ENCODE measurements at regions not wholly inside any gene's neighbourhood (a gene's known extent, or its start where the extent isn't known, plus 50 kb on each side); places are given as distances from the start of the nearest gene placed in this dataset.

DNA sequence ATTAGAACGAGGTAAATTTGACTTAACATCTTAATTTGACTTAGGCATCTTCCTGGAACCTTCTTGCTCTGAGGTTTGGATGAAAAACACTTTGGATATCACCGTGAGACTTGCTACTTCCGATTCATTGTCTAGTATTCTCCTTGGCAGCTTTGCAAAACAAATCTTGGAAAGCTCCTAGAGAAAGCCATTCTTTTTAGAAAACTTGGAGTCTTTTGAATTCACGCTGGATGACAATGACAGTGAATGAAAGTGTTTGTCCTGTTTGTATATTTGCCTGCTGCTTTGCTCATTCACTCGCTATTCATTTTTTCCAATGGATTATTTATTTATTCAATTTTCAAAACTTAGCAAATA is 222.1 kb upstream of the HMGA2 start:
- intact Hi-C loops (cut with DNase I), result no loop called here
- Histone ChIP-seq H3K4me3 (no peak overlapping the region), H3K27ac (no peak overlapping the region), H3K4me1 (no peaks in the 10 kb centered on the region), H3K36me3 (no peaks in the 10 kb centered on the region), H3K27me3 (no peaks in the 10 kb centered on the region), H3K9me3 (no peaks in the 10 kb centered on the region)
- WGBS (ENCODE audit: insufficient coverage, low coverage, low lambda C conversion rate, missing lambda C conversion rate), result 20% methylated on average over 5 of the region's 5 CpGs
- ATAC-seq, result no peak
- DNase-seq, result no peak
- TF ChIP-seq POLR2A (IDR thresholded peaks at IDR 0.05), result no peak
- TF ChIP-seq, protein P1, sequence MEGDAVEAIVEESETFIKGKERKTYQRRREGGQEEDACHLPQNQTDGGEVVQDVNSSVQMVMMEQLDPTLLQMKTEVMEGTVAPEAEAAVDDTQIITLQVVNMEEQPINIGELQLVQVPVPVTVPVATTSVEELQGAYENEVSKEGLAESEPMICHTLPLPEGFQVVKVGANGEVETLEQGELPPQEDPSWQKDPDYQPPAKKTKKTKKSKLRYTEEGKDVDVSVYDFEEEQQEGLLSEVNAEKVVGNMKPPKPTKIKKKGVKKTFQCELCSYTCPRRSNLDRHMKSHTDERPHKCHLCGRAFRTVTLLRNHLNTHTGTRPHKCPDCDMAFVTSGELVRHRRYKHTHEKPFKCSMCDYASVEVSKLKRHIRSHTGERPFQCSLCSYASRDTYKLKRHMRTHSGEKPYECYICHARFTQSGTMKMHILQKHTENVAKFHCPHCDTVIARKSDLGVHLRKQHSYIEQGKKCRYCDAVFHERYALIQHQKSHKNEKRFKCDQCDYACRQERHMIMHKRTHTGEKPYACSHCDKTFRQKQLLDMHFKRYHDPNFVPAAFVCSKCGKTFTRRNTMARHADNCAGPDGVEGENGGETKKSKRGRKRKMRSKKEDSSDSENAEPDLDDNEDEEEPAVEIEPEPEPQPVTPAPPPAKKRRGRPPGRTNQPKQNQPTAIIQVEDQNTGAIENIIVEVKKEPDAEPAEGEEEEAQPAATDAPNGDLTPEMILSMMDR (IDR thresholded peaks at IDR 0.05), result no peak

DNA sequence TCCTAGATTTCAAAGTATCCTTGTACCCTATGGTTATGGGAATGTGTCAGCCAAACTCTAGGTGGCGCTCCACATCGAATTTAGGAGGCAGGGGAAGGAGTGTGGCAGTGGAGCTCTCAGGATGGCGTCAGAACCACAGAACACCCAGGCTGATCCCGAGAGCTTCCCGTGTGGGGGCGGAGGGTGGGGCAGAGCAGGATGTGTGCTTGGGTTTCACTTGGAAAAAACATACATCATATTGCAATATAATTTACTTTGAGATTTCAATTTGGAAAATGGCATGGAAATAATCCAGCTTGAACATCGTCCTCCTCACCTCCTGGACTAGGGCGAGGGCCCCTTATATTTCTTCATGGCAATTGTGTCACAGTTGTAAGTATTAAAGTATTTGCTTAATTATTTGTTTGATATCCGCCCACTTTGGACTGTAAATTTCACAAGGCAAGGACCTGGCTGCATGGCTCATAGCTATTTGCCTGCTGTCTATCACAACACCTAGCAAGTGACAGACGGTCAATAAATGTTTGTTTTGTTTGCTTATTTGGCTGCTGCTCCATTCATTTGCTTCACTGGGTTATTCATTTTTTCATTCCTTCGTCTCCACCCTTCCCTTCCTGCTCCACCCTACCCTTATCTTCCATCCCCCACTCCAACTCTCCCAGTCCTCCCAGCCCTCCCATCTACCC is 221.5 kb upstream of the HMGA2 start:
- H3K27ac ChIP-seq, result no peak overlapping the region
- H3K27me3 ChIP-seq, result no peaks in the 10 kb centered on the region
- 9% methylated on average over 11 of the region's 11 CpGs for WGBS (ENCODE audit: insufficient coverage, low coverage, low lambda C conversion rate, missing lambda C conversion rate)
- H3K4me1 ChIP-seq, result no peaks in the 10 kb centered on the region
- no peaks in the 10 kb centered on the region for H3K9me3 ChIP-seq
- intact Hi-C loops (cut with DNase I), result no loop called here
- ATAC-seq (peak; percentile 88 to 97 (median 94)), DNase-seq (peak; percentile 63 to 64 (median 63))
- H3K4me3 ChIP-seq, result no peak overlapping the region
- TF ChIP-seq, protein P1 (IDR thresholded peaks at IDR 0.05), result peak; percentile 39 to 69 (median 58)
- TF ChIP-seq POLR2A (IDR thresholded peaks at IDR 0.05), result no peak
- no peaks in the 10 kb centered on the region for H3K36me3 ChIP-seq

DNA sequence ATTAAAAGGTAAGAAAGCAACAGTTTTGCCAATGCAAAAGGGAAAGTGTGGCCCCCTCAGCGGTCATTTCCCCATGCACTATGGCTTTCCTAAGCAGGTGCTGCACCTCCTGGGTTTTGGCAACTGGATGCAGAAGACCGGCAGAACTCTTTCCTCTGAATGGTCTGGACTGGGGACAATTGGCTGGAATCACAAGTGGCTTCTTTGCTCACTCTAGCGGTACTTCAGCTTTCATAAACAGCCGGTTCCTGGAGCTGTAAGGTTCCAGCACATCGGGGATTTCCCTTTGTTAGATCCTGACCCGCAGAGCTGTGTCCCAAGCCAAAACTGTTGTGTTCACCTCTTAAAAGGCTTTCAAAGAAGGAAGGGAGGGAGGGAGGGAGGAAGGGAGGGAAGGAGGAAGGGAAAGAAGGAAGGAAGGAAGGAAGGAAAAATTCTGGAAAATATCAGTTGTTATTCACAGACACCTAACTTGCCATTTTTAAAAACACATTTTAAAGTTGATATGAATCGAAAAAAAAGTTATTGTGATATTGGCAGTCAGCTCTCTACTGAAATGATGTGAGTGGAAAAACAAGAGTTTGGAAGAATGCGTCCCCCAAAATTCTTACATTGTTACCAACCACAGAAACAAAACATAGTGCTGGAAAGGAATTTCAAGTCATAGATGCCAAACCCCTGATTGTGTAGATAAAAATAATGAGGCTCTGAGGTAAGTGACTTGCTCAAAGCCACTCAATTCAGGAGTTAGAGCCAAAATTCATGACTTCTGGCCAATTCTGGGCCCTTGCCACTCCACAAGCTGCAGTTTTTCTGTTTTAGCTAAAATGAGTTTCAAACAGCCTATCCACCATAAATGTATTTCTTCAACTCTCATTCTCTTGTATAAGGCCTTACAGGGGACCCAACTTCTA is 220.6 kb upstream of the HMGA2 start:
- no peaks in the 10 kb centered on the region for H3K9me3 ChIP-seq
- 26% methylated on average over 7 of the region's 8 CpGs for WGBS (ENCODE audit: insufficient coverage, low coverage, low lambda C conversion rate, missing lambda C conversion rate)
- no peak overlapping the region for H3K27ac ChIP-seq
- H3K27me3 ChIP-seq, result no peaks in the 10 kb centered on the region
- no peak for DNase-seq
- TF ChIP-seq, protein P1 (IDR thresholded peaks at IDR 0.05), result no peak
- TF ChIP-seq POLR2A (IDR thresholded peaks at IDR 0.05), result no peak
- H3K4me1 ChIP-seq, result no peaks in the 10 kb centered on the region
- intact Hi-C loops (cut with DNase I), result no loop called here
- no peak overlapping the region for H3K4me3 ChIP-seq
- ATAC-seq, result peak; percentile 27 to 64 (median 40)
- no peaks in the 10 kb centered on the region for H3K36me3 ChIP-seq

DNA sequence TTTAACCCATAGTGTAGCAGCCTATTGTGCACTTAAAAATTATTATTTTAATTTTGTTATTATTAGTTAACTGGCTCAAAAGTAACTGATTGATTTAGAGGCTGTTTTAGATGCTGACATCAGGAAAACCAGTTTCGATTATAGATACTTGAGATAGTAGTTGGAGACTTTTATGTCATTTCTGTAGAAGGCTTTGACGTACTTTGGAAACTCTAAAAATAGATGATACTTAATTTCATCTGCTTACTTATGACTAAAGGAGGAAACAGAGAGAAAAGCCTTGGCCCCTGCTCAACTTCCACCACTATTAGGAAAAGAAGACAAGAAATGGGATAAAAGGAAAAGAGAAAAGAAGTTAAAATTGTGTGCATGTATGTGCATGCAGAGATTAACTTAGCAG is 219.3 kb upstream of the HMGA2 start:
- 51% methylated on average over 2 of the region's 2 CpGs for WGBS (ENCODE audit: insufficient coverage, low coverage, low lambda C conversion rate, missing lambda C conversion rate)
- DNase-seq, result no peak
- ATAC-seq, result no peak
- Histone ChIP-seq H3K4me1 (no peaks in the 10 kb centered on the region), H3K27me3 (no peaks in the 10 kb centered on the region), H3K27ac (no peak overlapping the region), H3K4me3 (no peak overlapping the region), H3K36me3 (no peaks in the 10 kb centered on the region), H3K9me3 (no peaks in the 10 kb centered on the region)
- TF ChIP-seq, protein P1 (IDR thresholded peaks at IDR 0.05), result no peak
- TF ChIP-seq POLR2A (IDR thresholded peaks at IDR 0.05), result no peak
- intact Hi-C loops (cut with DNase I), result no loop called here
